ENCODE measurements at regions not wholly inside any gene's neighbourhood (a gene's known extent, or its start where the extent isn't known, plus 50 kb on each side); places are given as distances from the start of the nearest gene placed in this dataset.

DNA sequence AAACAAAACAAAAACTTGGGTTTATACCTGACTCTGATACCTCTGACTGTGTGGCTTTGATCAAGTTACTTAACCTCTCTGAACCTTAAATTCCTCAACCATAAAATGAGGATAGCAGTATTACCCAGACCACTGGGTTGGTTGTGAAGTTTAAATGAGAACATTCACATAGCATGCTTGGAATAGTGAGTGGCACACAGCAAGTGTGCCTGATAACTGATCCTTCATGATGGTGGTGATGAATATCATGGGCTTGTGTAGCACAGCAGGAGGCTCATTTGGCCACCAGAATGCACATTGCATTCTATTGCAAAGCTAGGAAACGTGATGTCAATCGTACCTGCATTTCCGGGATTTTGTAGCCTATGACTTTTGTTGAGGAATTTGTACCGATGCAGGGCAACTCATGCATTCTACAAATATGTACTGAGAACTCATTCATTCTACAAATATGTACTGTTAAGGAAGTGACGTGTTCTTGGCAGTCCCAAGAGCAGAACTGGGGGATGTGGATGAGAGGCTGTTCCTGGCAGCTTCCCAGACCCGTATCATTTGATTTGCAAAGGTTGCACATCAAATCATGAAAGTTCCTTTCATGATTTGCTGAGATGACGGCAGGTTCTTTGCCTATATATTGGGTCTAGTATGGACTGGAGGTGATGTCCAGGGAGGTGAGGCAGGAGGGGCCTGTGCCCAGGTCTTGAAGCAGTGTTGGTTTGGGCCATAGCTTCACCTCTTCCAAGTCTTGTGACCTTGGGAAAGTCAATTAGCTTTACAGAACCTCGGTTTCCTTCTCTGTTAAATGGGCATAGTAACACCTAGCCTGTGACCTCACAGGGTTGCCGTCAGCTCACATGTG lies 94.6 kb upstream of the SMNDC1 start:
- DNase-seq, result no peak

DNA sequence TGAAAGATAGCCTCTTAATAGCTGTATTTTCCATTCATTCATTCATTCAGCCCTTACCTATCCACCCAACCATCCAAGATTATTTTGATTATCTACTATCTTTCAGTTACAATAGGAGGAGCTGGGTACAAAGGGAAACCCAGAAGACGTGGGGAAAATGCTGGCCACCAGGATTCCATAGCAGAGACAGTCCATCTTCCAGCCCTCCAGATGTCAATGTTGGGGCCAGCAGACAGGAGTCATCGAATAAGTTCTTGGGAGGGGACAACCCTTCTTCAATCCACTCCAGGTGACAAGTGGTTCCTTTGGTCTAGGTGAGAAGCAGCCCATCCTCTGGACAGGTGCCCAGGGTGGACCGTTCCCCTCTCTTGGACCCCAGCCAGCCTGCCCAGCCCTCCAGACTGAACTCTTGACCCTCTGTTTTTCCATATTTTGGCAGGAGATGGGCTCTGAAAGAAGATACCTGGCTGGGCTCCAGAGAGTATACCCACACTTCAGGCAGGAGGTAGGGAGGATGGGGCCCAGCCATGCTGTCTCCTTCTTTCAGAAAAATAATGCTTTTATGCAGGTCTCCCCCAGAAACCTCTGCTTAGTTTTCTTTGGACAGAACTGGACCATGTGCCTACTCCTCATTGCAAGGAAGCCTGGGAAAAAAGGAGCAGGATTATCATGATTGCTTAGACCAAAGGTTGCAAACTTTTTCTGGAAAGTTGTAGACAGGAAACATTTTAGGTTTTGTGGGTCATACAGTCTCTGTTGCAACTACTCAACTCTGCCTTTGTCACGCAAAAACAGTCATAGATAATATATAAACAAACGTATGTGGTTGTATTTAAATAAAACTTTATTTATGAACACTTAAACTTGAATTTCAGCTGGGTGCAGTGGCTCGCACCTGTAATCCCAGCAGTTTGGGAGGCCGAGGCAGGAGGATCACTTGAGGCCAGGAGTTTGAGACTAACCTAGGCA lies 95.5 kb upstream of the SMNDC1 start:
- DNase-seq, result no peak

DNA sequence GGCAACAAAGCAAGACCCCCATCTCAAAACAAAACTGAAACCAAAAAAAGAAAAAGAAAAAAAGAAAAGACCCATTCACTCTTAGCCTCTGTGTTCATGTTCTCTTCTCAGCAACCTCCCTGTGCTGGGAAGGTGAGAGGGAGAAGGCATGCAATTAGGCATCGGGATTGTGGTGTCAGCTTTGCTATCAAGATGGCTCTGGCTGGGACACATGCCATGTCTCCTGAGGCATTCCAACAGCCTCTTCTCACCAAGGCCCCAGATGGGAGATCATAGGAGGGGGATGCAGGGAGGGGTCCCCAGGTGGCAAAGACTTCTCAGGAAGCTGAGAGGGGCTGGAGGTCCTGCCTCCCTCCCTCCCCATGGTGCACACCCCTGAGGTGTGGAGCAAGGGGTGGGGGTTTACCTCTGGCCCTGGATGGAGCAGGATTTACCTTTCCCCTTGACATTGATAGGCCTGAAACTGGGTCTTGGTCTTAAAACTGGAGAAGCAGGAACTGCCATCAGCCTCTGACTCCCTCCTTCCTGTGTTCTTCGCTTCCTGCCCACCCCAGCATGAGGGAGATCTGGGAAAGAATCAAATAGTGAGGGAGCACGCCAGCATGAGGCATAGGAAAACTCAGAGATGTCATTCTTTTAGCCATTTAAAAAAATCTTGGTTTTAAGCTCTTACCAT lies 96.2 kb upstream of the DUSP5 start:
- no peak for DNase-seq

DNA sequence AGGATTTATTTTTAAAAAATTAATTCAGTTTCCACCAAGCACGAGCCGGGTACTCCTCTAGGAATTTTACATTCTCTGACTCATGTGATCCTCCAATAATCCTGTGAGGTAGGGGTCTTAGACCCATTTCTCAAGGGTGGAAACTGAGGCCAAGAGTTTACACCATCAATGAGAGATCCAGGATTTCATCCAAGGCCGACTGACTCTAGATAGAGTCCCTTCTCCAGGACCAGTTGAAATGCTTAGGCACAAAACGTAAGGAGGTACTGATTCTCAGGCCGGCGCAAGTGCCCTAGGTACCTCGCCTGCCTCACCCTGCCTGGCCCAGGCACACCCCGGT lies 95.7 kb upstream of the DUSP5 start:
- DNase-seq, result no peak

DNA sequence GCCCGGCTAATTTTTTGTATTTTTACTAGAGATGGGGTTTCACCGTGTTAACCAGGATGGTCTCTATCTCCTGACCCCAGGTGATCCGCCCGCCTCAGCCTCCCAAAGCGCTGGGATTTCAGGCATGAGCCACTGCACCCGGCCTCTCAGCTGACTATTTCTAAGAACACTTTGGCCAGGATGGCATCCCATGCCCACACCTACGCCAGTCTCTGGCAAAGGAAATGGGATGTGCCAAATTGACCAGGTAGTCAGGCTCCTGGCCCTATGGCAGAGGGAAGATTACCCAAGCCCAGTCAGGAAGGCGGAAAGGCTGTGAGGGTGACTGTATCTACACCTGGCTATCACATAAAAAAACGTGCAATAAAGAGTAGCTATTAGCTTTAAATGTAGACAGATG lies 94.1 kb upstream of the DUSP5 start:
- DNase-seq, result no peak

DNA sequence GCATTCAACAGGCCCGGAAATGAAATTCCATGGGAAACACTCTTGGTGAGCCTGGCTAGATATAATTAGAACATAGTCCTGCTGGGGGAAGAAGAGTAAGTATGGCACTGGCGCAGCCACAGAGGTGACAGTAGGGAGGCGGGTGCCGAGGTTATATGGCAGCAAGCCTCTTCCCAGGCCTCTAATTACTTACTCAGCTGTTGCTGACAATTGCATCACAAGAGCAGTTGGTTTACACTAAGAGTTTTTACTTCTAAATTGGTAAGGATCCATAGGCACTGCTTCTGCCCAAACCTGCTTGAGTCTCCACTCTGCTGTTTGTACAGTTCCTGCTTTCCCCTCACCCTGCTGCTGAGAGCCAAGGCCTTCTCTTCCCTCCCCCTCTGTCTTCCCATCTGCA lies 93.3 kb upstream of the DUSP5 start:
- DNase-seq, result no peak

DNA sequence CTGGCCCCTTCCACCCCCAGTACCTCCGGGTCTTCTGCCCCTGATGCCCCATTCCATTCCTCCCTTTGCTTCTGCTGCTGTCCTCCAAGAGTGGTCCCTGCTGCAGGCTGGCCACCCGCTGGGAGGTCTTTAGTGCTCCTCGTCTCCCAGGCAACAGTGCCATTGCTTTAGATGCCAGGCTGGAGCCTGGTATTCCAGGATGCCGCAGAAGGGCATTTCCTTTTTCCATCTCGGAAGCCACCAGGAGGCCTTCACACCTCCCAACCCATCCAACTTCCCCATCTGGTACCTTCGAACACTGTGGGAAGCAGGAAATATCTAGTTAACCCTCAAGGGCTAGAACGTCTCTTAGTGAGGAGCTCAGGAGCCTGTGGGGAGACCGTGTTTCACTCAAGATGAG lies 92.9 kb upstream of the DUSP5 start:
- DNase-seq, result no peak

DNA sequence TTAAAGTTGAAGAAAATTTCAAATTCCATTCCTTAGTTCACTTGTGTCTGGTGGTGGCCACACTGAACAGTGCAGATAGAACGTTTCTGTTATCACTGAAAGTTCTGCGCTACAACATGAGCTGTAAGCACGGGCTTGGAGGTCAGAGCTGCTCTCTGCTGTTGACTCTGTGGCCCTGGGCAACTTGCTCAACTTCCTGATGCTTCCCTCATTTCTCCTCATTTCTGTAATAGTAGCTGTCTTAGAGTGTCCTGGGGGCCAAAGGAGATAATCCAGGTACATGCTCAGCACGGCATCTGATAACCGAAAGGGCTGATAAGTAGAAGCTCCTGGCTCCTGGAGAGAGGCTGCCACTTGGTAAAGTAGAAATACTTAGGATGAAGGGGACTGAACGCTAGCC lies 92.3 kb upstream of the DUSP5 start:
- DNase-seq, result no peak

DNA sequence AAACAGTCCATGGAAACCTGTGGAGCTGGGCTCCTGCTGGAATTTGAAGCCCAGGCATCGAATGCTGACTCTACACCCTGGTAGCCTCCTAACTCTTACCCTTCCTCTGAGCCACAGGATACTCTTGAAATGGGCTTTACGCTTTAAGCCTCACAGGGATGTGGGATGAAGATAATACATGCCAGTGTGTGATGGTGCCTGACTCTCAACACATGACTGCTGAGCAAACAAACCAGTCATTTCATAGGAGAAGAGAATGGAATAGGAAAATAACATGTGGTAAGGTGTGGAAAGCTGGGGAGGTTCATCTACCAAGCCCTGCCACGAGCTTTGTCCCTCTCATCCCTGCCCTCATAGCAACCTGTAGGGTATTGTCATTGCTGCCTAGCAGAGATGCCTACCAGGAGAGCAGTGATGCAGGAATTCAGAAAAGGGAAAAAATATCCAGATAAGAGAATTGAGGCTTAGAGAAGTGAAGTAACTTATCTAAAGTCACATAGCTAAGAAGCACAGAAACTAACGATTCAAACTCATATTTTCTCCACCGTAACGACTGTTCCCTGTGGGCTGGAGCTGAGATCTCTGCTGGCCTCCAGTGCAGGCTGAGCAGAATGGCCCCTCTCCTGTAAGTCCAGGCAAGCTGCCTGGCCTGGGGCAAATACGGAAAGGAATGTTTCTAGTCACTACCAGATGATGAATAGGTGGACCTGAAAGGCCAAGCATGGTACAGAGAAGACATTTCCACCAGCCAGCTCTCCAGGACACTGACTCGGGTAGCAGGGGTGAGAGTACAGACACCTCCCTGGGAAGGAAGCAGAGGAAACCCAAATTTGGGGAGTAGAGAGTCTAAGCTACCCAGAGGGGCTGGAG lies 90.2 kb upstream of the DUSP5 start:
- DNase-seq, result no peak

DNA sequence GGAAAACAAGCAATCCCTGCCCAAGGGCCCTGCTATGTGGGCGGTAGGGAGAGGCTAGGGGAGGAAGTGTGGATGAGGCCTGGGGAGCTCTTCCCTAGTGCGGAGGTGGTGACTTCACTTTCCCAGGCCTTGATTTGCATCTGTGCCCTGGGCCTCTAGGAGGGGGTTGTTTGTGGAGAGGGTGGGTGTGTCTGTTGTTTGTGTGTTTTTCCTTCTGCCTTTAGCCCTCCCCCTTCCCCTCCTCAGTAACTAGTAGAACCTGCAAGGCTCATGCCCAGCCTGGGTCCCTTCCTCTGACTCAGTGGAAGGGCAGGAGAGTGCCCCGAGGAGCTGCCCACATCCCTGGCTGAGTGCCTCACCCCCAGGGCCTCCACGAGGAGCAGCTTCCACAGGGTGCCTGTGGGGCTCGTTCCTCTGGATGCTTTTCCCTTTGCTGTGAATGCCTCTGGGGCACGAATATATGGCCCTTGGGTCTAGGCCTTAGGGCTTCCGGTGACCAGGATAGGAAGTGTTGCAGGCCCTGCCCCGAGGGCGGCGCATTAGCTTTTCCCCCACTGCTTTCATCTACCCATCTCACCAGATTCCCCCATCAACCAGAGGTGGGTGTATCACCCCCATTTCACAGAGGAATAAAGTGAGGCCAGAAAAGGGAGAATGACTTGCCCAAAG lies 89.4 kb upstream of the DUSP5 start:
- DNase-seq, result no peak

DNA sequence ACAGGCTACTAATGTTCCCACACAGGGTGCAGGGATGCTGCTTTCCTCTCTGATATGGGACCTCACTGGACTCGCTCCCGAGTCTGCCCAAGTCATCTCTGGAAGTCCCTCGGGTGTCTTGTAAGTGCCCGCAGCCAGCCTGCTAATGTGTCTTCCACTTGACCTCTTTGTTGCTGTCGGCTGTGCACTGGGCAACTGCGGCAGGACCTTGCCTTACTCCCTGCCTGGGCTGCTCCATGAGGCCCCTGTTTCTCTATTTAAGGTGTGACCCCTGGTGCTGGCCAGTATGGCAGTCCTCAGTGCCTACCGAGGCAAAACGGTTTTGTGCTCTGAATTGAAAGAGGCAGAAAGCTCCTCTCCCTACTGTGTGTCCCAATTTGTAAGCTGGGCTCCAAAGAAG lies 88.8 kb upstream of the DUSP5 start:
- DNase-seq, result no peak

DNA sequence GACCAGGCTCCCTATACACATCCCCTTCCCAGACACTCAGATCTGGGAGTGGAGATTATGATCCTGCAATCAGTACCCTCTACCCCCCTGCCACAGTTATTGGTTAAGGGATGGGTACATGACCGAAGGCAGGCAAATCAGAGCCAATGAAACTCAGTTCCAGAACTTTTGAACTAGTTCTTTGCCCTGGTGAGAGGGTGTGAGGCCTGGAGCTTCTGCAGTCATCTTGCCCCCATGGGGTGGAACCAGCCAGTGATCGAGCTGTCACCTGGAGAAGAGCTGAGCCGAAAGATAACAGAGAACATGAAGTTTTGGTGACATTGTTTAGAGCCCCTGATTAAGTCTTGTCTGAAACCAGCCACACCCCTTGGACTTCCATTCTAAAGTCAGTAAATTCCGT lies 88.2 kb upstream of the DUSP5 start:
- DNase-seq, result no peak

DNA sequence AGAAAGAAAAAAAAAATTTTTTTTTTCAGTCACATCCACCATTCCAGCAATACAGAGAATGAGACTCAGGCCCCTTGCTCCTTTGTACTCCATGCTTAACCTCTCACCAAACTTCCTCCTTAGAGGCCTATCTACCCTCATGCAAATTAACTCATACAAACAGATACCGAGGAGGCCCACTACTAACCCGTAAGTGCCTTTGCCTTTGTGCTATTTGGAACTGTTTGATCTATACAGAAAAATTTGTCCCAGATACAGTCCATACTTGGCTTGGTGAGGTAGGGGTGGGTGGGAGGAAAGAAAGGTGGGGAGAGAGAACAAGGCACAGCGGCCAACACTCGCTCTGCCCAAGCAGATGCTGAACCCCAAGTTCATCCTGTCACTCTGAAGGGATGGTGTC lies 87.8 kb upstream of the DUSP5 start:
- no peak for DNase-seq

DNA sequence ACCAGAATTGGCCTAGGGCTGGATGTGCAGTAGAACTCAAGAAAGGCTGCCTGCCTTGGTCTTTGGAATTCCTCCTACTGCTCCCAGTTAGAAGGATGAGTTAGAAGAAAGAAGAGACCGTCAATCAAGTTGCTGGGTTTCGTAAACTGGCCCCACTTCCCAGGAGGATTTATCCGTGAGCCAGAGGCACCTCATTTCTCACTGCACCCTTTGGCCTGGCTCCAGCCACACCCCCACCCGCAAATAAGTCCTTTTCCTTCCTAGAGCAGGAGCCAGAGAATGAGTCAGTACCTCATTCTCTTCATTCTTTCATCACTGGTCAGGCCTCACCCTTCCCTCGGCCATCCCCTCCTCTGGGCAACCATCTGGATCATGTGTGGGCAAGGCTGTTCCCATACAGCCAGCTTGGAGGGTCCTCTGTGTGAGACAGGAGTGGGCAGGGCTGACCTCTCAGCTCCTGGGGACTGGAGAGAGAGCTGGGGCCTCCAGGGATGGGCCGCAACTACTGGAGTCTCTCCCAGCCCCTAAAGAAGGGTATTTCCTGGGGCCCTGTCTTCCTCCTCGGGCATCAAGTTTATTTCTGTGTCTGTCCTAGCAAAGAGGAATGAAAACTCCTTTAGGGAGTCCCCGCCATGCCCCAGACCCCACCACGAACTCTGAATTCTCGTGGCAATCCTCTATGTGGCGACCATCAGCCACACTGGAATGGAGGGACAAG lies 87.2 kb upstream of the DUSP5 start:
- no peak for DNase-seq

DNA sequence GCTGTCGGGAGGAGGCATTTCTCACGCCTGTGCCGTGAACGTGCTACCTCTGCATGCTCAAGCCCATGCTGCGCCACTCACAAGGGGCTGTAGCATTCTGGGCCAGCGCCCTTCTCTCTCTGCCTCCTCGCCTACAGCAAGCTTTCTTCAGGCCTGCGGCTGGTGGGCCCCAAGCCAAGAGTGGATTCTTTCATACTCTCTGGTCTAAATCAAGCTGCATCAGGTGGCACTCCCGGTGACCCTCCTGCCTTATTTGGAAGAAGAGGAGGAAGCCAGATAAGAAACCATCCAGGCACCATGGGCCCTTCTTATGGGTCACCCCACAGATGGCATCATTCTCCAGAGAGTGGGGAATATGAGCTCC lies 86.7 kb upstream of the DUSP5 start:
- DNase-seq, result no peak

DNA sequence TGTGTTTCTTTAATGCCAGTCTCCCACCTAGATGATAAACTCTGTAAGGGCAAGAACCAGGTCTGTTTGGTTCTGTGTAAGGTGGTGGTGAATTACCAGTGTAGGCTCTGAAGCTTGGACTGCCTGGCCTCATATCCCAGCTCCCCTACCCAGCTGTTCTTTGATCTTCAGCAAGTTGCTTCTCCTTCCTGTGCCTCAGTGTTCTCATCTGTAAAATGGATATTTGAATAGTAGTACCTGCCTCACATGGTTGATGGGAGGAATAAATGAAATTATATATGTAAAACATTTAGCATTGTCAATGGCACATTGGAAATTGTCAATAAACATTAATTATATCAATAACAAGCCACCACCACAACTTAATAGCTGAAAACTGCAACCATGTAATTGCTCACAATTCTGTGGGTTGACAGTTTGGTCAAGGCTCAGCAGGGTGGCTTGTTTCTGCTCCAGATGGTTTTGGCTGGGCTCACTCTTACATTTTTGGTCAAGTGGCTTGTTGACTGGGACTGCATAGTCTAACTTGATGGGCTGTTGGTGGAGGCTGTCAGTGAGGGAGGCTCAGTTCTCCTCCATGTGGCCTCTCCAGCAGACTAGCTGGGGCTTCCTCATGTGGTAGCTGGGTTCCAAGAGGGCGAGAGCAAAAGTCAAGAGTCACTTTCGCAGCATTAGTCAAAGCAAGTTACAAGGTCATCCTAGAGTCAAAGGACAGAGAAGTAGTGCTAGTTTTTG lies 84.5 kb upstream of the DUSP5 start:
- DNase-seq, result no peak

DNA sequence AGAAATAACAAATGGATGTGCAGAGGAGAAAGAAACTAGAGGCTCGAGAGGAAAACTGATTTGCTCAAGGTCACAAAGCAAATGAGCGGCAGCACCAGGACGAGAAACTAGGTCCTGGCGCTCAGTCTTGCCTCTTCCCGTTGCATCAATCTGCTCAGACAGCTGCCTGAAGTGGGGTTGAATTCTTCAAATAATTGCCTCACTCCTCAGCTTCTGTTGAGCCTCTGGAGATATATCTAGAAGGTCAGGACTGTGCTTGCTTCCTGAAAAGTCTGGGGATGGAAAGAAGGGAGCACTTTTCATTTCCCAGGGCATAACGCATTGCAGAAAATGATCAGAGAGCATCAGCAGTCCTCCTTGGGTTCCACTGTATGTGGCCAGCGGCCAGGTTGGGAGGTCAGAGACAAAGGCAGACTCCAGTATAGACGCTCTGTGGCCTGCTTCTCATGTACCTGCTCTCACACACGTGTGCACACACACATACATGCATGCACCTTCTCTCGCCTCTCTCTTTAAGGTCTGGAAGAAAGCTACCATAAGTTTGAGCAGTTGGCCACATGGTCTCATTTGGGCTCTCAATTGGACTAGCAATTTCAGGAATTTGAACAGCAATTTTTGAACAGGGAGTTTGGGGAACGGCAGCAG lies 83.7 kb upstream of the DUSP5 start:
- no peak for DNase-seq

DNA sequence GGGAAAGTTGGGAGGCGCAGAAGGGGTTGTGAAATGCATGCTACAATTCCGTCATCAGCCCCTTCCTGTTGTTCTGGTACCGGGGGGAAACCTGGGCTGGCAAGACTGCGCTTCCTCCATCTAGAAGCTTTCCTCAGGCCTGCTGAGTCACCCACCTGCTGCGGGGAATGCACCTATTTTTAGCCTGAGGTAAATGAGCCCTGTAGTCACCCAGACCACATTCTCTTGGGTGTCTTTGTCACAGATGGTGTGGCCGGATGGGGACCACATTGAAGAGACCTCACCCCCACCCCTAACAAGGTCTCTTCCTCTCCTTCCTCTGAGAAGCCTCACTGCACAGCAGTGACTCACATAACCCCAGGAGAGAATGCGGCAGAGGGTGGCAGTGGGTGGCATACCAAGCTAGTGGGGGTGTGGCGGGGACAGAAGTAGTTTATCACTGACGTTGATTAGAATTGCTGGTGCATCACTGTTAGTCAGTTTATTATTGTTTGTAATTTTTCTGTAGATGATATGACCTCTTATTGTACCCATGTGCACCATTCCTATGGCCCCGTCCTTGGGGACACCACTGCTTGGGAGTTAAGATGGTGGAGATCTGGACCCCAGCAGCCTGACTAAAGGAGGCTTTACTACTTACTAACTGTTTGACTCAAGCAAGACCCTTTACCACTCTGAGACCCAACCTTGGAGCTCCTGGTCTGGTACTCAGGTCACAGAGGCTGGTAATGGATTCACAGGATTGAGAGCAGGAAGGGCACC lies 83.0 kb upstream of the DUSP5 start:
- no peak for DNase-seq

DNA sequence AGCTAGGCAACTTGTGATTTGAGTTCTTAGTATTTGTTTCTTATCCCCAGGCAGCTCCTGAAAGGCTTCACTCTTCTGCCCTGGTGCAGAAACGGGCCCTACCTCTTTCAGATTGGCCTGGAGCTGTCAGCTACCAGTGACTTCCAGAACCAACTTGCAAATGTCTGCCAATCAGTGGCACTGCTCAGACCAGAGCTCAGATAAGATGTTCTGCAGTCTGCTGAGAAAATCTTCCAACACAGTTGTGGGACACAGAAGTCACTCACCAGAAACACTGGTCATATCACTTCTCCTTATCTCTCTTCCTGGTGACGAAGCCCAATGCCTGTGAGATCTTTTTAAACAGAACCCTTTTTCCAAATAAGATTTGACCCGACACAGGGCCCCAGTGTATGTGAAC lies 81.9 kb upstream of the DUSP5 start:
- DNase-seq, result no peak
